Parathyroid adenoma (tissue), 2 donors: ENCODE measurements at regions not wholly inside any gene's neighbourhood (a gene's known extent, or its start where the extent isn't known, plus 50 kb on each side); places are given as distances from the start of the nearest gene placed in this dataset.

ENCODE experiments used
- H2AFZ ChIP-seq: fragments of 300-600 bp; sonication (generic); one replicate; pipeline ENCODE4 v1.7.0; 2017; ENCODE audit warnings: antibody characterized with exemption, mild to moderate bottlenecking
- H3K27ac ChIP-seq: fragments of 300-600 bp; sonication (generic); one replicate; pipeline ENCODE4 v1.7.0; 2017
- H3K27me3 ChIP-seq: fragments of 300-600 bp; sonication (generic); one replicate; pipeline ENCODE4 v1.7.0; 2017; ENCODE audit warnings: low read length; ENCODE audit not compliant: control insufficient read depth, insufficient read depth
- H3K36me3 ChIP-seq: fragments of 300-600 bp; sonication (generic); one replicate; pipeline ENCODE4 v1.7.0; 2017; ENCODE audit warnings: low read length; ENCODE audit not compliant: control insufficient read depth, insufficient read depth
- H3K4me1 ChIP-seq: fragments of 300-600 bp; sonication (generic); one replicate; pipeline ENCODE4 v1.7.0; 2017; ENCODE audit warnings: control low read depth
- H3K4me2 ChIP-seq: fragments of 300-600 bp; sonication (generic); one replicate; pipeline ENCODE4 v1.7.0; 2017; ENCODE audit warnings: low read length
- H3K4me3 ChIP-seq: fragments of 300-600 bp; sonication (generic); one replicate; pipeline ENCODE4 v1.7.0; 2017; ENCODE audit warnings: low read depth, low read length
- H3K79me2 ChIP-seq: fragments of 300-600 bp; sonication (generic); one replicate; pipeline ENCODE4 v1.7.0; 2017; ENCODE audit warnings: control low read depth
- H3K9ac ChIP-seq: fragments of 300-600 bp; sonication (generic); one replicate; pipeline ENCODE4 v1.7.0; 2017; ENCODE audit warnings: mild to moderate bottlenecking
- H3K9me3 ChIP-seq: fragments of 300-600 bp; sonication (generic); one replicate; pipeline ENCODE4 v1.7.0; 2017; ENCODE audit warnings: low read length; ENCODE audit not compliant: control insufficient read depth
- CTCF ChIP-seq: fragments of 300-600 bp; sonication (generic); IDR thresholded peaks from one replicate; pipeline ENCODE4 v1.7.0; 2017; ENCODE audit warnings: antibody characterized with exemption, mild to moderate bottlenecking
- donor health status: primary hyperparathyroidism.

- Histone ChIP-seq H3K4me2 (no peak overlapping the region), H2AFZ (no peak overlapping the region), H3K9ac (no peak overlapping the region), H3K79me2 (no peaks in the 10 kb centered on the region), H3K9me3 (no peaks in the 10 kb centered on the region), H3K36me3 (no peaks in the 10 kb centered on the region), H3K27me3 (no peaks in the 10 kb centered on the region), H3K27ac (no peak overlapping the region), H3K4me1 (no peaks in the 10 kb centered on the region), H3K4me3 (no peak overlapping the region)
- TF ChIP-seq CTCF: no peak
Observed at GRCh38 chr3:194962056-194962455, 276.4 kb downstream of the FAM43A start.

- no peak overlapping the region for H3K9ac ChIP-seq
- H3K27me3 ChIP-seq: no peaks in the 10 kb centered on the region
- H3K4me2 ChIP-seq: no peak overlapping the region
- no peak overlapping the region for H2AFZ ChIP-seq
- no peaks in the 10 kb centered on the region for H3K9me3 ChIP-seq
- no peaks in the 10 kb centered on the region for H3K36me3 ChIP-seq
- H3K79me2 ChIP-seq: no peaks in the 10 kb centered on the region
- no peak for TF ChIP-seq CTCF
- H3K27ac ChIP-seq: no peak overlapping the region
- H3K4me3 ChIP-seq: no peak overlapping the region
- no peaks in the 10 kb centered on the region for H3K4me1 ChIP-seq
Observed at GRCh38 chr3:194964809-194965208, 279.1 kb downstream of the FAM43A start.

- H2AFZ ChIP-seq: no peak overlapping the region
- H3K27me3 ChIP-seq: no peaks in the 10 kb centered on the region
- H3K9me3 ChIP-seq: no peaks in the 10 kb centered on the region
- no peak overlapping the region for H3K4me2 ChIP-seq
- H3K79me2 ChIP-seq: no peaks in the 10 kb centered on the region
- no peak for TF ChIP-seq CTCF
- no peak overlapping the region for H3K9ac ChIP-seq
- no peak overlapping the region for H3K27ac ChIP-seq
- H3K36me3 ChIP-seq: no peaks in the 10 kb centered on the region
- no peaks in the 10 kb centered on the region for H3K4me1 ChIP-seq
- H3K4me3 ChIP-seq: no peak overlapping the region
Observed at GRCh38 chr3:194967151-194968117, 281.8 kb downstream of the FAM43A start.

- no peak for TF ChIP-seq CTCF
- Histone ChIP-seq H3K4me1 (no peaks in the 10 kb centered on the region), H3K4me3 (no peak overlapping the region), H3K27me3 (no peaks in the 10 kb centered on the region), H3K9ac (no peak overlapping the region), H2AFZ (no peak overlapping the region), H3K4me2 (no peak overlapping the region), H3K79me2 (no peaks in the 10 kb centered on the region), H3K36me3 (no peaks in the 10 kb centered on the region), H3K9me3 (no peaks in the 10 kb centered on the region), H3K27ac (no peak overlapping the region)
Observed at GRCh38 chr3:194970066-194970465, 284.4 kb downstream of the FAM43A start.

GRCh38 chr3:194971009-194971408, 285.3 kb downstream of the FAM43A start:
- no peak overlapping the region for H2AFZ ChIP-seq
- no peak overlapping the region for H3K4me2 ChIP-seq
- no peak overlapping the region for H3K9ac ChIP-seq
- no peaks in the 10 kb centered on the region for H3K27me3 ChIP-seq
- H3K79me2 ChIP-seq: no peaks in the 10 kb centered on the region
- no peak overlapping the region for H3K27ac ChIP-seq
- H3K4me1 ChIP-seq: no peaks in the 10 kb centered on the region
- H3K36me3 ChIP-seq: no peaks in the 10 kb centered on the region
- no peak overlapping the region for H3K4me3 ChIP-seq
- TF ChIP-seq CTCF: no peak
- no peaks in the 10 kb centered on the region for H3K9me3 ChIP-seq
